ENCODE measurements at regions not wholly inside any gene's neighbourhood (a gene's known extent, or its start where the extent isn't known, plus 50 kb on each side); places are given as distances from the start of the nearest gene placed in this dataset.

DNA sequence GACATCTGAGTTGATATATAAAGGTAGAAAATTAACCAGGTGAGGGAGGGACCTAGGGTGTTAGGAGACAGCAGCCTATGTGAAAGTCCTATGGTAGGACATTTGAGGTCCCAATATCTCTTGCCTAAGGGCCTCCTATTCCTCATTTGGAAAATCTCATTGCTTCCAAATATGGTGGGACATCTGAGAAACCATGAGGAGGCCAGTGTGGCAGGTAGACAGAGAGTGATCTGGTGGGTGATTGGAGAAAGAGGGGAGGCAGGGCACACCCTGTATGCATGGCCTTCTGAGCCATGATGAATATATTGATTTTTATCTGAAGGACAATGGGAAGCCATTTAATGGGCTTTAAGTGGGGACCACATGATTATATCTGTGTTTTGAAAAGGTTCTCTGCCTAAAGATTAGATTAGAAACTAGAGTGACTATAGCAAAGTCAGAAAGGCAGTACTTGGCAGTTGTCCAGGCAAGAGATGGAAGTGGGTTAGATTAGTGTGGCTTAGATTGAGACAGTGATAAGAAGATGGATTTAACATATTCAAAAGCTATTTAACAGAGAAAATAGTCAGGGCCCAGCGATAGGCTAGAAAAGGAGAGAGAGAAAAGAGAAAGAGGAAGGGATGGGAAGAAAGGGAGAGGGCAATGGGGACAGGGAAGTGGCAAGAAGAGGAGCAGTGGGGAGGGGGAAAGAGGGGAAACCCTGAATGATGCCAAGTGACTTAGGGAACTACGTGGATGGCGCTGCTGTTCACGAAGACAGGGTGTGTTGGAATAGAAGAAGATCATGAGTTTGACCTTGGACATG lies 237.2 kb upstream of the SRRM4 start:
- TF ChIP-seq SIN3A (IDR thresholded peaks at IDR 0.05; ENCODE audit: borderline replicate concordance, insufficient read depth, low read length) (no peak), FOXP2 (optimal IDR thresholded peaks at IDR 0.05; ENCODE audit: borderline replicate concordance, extremely low read depth, extremely low read length, insufficient read depth) (no peak), POLR2AphosphoS5 (IDR thresholded peaks at IDR 0.05; ENCODE audit: low read depth, low read length) (no peak), TAF1 (IDR thresholded peaks at IDR 0.05; ENCODE audit: borderline replicate concordance, insufficient read depth, low read length) (no peak)
- TF ChIP-seq, protein P1, sequence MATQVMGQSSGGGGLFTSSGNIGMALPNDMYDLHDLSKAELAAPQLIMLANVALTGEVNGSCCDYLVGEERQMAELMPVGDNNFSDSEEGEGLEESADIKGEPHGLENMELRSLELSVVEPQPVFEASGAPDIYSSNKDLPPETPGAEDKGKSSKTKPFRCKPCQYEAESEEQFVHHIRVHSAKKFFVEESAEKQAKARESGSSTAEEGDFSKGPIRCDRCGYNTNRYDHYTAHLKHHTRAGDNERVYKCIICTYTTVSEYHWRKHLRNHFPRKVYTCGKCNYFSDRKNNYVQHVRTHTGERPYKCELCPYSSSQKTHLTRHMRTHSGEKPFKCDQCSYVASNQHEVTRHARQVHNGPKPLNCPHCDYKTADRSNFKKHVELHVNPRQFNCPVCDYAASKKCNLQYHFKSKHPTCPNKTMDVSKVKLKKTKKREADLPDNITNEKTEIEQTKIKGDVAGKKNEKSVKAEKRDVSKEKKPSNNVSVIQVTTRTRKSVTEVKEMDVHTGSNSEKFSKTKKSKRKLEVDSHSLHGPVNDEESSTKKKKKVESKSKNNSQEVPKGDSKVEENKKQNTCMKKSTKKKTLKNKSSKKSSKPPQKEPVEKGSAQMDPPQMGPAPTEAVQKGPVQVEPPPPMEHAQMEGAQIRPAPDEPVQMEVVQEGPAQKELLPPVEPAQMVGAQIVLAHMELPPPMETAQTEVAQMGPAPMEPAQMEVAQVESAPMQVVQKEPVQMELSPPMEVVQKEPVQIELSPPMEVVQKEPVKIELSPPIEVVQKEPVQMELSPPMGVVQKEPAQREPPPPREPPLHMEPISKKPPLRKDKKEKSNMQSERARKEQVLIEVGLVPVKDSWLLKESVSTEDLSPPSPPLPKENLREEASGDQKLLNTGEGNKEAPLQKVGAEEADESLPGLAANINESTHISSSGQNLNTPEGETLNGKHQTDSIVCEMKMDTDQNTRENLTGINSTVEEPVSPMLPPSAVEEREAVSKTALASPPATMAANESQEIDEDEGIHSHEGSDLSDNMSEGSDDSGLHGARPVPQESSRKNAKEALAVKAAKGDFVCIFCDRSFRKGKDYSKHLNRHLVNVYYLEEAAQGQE (IDR thresholded peaks at IDR 0.05; ENCODE audit: insufficient read depth in 1 of 2, low read depth in 2 of 2, low read length in 2 of 2), result no peak

DNA sequence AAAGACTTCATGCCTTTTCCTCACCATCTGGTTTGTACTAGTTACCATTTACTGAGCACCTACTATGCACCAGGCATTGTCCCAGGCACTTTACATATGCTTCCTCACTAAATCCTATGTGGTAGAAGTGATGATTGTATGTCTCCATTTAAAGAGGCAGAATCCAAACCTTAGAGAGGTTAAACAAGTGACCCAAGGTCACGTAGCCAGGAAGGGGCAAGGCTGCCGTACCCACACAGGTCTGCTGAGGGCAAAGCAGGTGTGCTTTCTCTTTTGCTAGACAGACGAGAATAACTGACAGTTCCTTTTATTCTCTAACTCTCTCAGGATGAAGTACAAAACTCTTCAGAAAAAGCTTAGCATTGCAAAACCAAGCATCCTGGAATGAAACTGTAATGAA lies 235.2 kb upstream of the SRRM4 start:
- TF ChIP-seq TAF1 (IDR thresholded peaks at IDR 0.05; ENCODE audit: borderline replicate concordance, insufficient read depth, low read length) (no peak), POLR2AphosphoS5 (IDR thresholded peaks at IDR 0.05; ENCODE audit: low read depth, low read length) (no peak), SIN3A (IDR thresholded peaks at IDR 0.05; ENCODE audit: borderline replicate concordance, insufficient read depth, low read length) (no peak), FOXP2 (optimal IDR thresholded peaks at IDR 0.05; ENCODE audit: borderline replicate concordance, extremely low read depth, extremely low read length, insufficient read depth) (no peak)
- TF ChIP-seq, protein P1 (IDR thresholded peaks at IDR 0.05; ENCODE audit: insufficient read depth in 1 of 2, low read depth in 2 of 2, low read length in 2 of 2), result no peak

DNA sequence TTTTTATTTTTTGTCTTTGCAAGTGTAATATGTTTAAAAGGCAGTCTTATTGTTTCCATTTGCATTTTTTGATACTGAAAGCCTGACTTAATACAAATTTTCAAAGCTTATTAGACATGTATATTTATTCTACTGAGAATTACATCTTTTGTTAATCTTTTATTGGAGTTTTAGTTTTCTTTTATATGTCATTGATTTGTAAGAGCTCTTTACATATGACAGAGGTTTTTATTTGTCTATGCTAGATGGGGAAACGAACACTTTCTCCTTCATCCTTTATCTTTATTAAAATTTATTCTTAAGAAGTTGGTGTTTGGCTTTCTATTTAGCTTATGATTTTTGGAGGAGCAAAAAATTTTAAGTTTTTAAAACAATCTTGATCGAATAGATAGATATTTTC lies 234.4 kb upstream of the SRRM4 start:
- TF ChIP-seq POLR2AphosphoS5 (IDR thresholded peaks at IDR 0.05; ENCODE audit: low read depth, low read length), result no peak
- TF ChIP-seq FOXP2 (optimal IDR thresholded peaks at IDR 0.05; ENCODE audit: borderline replicate concordance, extremely low read depth, extremely low read length, insufficient read depth), result no peak
- TF ChIP-seq, protein P1 (IDR thresholded peaks at IDR 0.05; ENCODE audit: insufficient read depth in 1 of 2, low read depth in 2 of 2, low read length in 2 of 2), result no peak
- no peak for TF ChIP-seq SIN3A (IDR thresholded peaks at IDR 0.05; ENCODE audit: borderline replicate concordance, insufficient read depth, low read length)
- no peak for TF ChIP-seq TAF1 (IDR thresholded peaks at IDR 0.05; ENCODE audit: borderline replicate concordance, insufficient read depth, low read length)

DNA sequence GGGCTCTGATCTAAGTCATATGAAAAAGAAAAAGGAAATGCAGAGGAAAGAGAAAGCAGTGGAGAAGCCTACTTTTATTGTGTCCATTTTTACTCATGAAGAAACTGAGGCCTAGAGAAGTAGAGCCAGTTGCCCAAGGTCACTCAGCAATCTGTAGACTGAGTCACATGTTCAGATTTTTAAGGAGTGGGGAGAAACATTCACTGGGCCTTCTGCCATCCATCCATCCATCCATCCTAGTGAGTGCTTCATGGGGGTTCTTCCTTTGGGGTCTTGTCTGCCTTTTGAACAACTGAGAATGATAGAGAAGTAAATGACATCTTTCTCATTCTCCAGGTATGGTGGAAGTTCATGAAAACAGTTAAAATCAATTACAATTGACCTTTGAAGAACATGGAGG lies 233.6 kb upstream of the SRRM4 start:
- TF ChIP-seq FOXP2 (optimal IDR thresholded peaks at IDR 0.05; ENCODE audit: borderline replicate concordance, extremely low read depth, extremely low read length, insufficient read depth) (no peak), POLR2AphosphoS5 (IDR thresholded peaks at IDR 0.05; ENCODE audit: low read depth, low read length) (no peak), SIN3A (IDR thresholded peaks at IDR 0.05; ENCODE audit: borderline replicate concordance, insufficient read depth, low read length) (no peak), TAF1 (IDR thresholded peaks at IDR 0.05; ENCODE audit: borderline replicate concordance, insufficient read depth, low read length) (no peak)
- TF ChIP-seq, protein P1 (IDR thresholded peaks at IDR 0.05; ENCODE audit: insufficient read depth in 1 of 2, low read depth in 2 of 2, low read length in 2 of 2), result no peak
